OCI-LY7 (cell line): ENCODE measurements at regions not wholly inside any gene's neighbourhood (a gene's known extent, or its start where the extent isn't known, plus 50 kb on each side); places are given as distances from the start of the nearest gene placed in this dataset.

ENCODE experiments used
- BruUV-seq: library from RNA; stranded (reverse); fragments of 400-500 nt; replicated peaks from 2 replicates; lab custom pipeline; 2021; lab: Mats Ljungman, UMichigan
- CTCF ChIA-PET: fragments of 300-600 bp; sonication (Branson Sonifier 250); formaldehyde crosslinking; loops from one replicate; lab custom pipeline; 2022; ENCODE audit warnings: antibody characterized with exemption; ENCODE audit not compliant: unreplicated experiment; lab: Charles Lee
- POLR2A ChIA-PET: fragments of 300-600 bp; sonication (Branson Sonifier 250); formaldehyde crosslinking; loops from one replicate; lab custom pipeline; 2022; ENCODE audit warnings: antibody characterized with exemption; lab: Charles Lee
- DNase-seq: peaks from one replicate; pipeline ENCODE4 v3.0.0-alpha.2; 2015; ENCODE audit warnings: low spot score
- H2AFZ ChIP-seq: fragments of 200-600 bp; sonication (generic), shearing (Covaris generic); 2 replicates; pipeline ENCODE4 v1.6.1; 2014; ENCODE audit warnings: mild to moderate bottlenecking, antibody characterized with exemption, low read length, moderate library complexity
- H3K27ac ChIP-seq: fragments of 200-600 bp; sonication (generic); 2 replicates; pipeline ENCODE4 v1.5.1; 2014; ENCODE audit warnings: mixed run types, low read depth, mild to moderate bottlenecking, moderate library complexity, low read length, inconsistent platforms; ENCODE audit not compliant: poor library complexity, severe bottlenecking
- H3K36me3 ChIP-seq: fragments of 200-600 bp; sonication (generic); 2 replicates; pipeline ENCODE4 v1.6.1; 2014; ENCODE audit warnings: mild to moderate bottlenecking, antibody characterized with exemption, low read length, moderate library complexity, mixed read lengths; ENCODE audit not compliant: insufficient read depth
- H3K4me1 ChIP-seq: fragments of 200-600 bp; sonication (generic); 2 replicates; pipeline ENCODE4 v1.5.1; 2014; ENCODE audit warnings: mild to moderate bottlenecking, low read length; ENCODE audit not compliant: insufficient read depth, poor library complexity, severe bottlenecking
- H3K4me2 ChIP-seq: fragments of 200-600 bp; sonication (generic); 2 replicates; pipeline ENCODE4 v1.6.1; 2014; ENCODE audit warnings: mild to moderate bottlenecking, low read length
- H3K4me3 ChIP-seq: fragments of 200-600 bp; sonication (generic); 2 replicates; pipeline ENCODE4 v1.5.1; 2014; ENCODE audit warnings: mild to moderate bottlenecking, low read depth, low read length; ENCODE audit not compliant: poor library complexity, severe bottlenecking
- H3K79me2 ChIP-seq: fragments of 200-600 bp; sonication (generic); 2 replicates; pipeline ENCODE4 v1.6.1; 2016; ENCODE audit warnings: low read depth, mild to moderate bottlenecking, low read length, moderate library complexity, mixed read lengths; ENCODE audit not compliant: insufficient read depth
- H3K9me2 ChIP-seq: fragments of 200-600 bp; sonication (generic); 2 replicates; pipeline ENCODE4 v1.6.1; 2016; ENCODE audit warnings: mild to moderate bottlenecking, low read length, mixed read lengths; ENCODE audit not compliant: insufficient read depth
- H3K9me3 ChIP-seq: fragments of 200-600 bp; sonication (generic); 2 replicates; pipeline ENCODE4 v1.6.1; 2014; ENCODE audit warnings: mild to moderate bottlenecking, mixed run types, low read length, mixed read lengths
- H4K20me1 ChIP-seq: fragments of 200-600 bp; sonication (generic); 2 replicates; pipeline ENCODE4 v1.6.1; 2014; ENCODE audit warnings: mild to moderate bottlenecking, antibody characterized with exemption, low read length, moderate library complexity, mixed read lengths; ENCODE audit not compliant: insufficient read depth
- CTCF ChIP-seq: fragments of 200-600 bp; sonication (generic); conservative IDR thresholded peaks from 2 replicates; pipeline ENCODE4 v1.5.1; 2014; ENCODE audit warnings: mild to moderate bottlenecking, antibody characterized with exemption, low read length, moderate library complexity, mixed read lengths
- EZH2phosphoT487 ChIP-seq: fragments of 200-600 bp; sonication (generic); IDR thresholded peaks from 2 replicates; pipeline ENCODE4 v1.6.1; 2018; ENCODE audit warnings: low read depth, borderline replicate concordance, mild to moderate bottlenecking, mixed run types, antibody characterized with exemption, low read length, moderate library complexity, mixed read lengths
- intact Hi-C: fragments of 100-400 bp; cut with micrococcal nuclease; formaldehyde crosslinking; loops from one replicate; pipeline ENCODE4 v1.10.0; 2022; ENCODE audit not compliant: unreplicated experiment

GRCh38 chr6:97885325-97885724 lies 602.3 kb upstream of the MMS22L start:
- ChIA-PET CTCF (no interaction called here), POLR2A (no interaction called here)
- Histone ChIP-seq H3K36me3 (no peaks in the 10 kb centered on the region), H2AFZ (no peak overlapping the region), H3K9me3 (no peaks in the 10 kb centered on the region), H4K20me1 (no peaks in the 10 kb centered on the region), H3K4me1 (no peaks in the 10 kb centered on the region), H3K27ac (no peak overlapping the region), H3K79me2 (no peaks in the 10 kb centered on the region), H3K4me3 (no peak overlapping the region), H3K4me2 (no peak overlapping the region), H3K9me2 (no peaks in the 10 kb centered on the region)
- no peak for DNase-seq
- BruUV-seq, result no TSS peak
- intact Hi-C loops, result no loop called here
- TF ChIP-seq EZH2phosphoT487, result no peak
- TF ChIP-seq CTCF, result no peak

GRCh38 chr6:97885828-97886227 lies 602.8 kb upstream of the MMS22L start:
- Histone ChIP-seq H3K36me3 (no peaks in the 10 kb centered on the region), H2AFZ (no peak overlapping the region), H3K79me2 (no peaks in the 10 kb centered on the region), H3K9me3 (no peaks in the 10 kb centered on the region), H3K27ac (no peak overlapping the region), H3K4me1 (no peaks in the 10 kb centered on the region), H4K20me1 (no peaks in the 10 kb centered on the region), H3K4me3 (no peak overlapping the region), H3K9me2 (no peaks in the 10 kb centered on the region), H3K4me2 (no peak overlapping the region)
- intact Hi-C loops, result no loop called here
- ChIA-PET CTCF (interaction anchor here (0.6 kb wide), 1 partner anchor 412 kb away, joined by 3 read pairs; no protein-coding TSS in a partner anchor), POLR2A (interaction anchor here (0.7 to 0.8 kb wide), 2 partner anchors 9 to 25 kb away, joined by 3 read pairs; no protein-coding TSS in a partner anchor)
- BruUV-seq, result no TSS peak
- no peak for TF ChIP-seq EZH2phosphoT487
- TF ChIP-seq CTCF, result no peak
- DNase-seq, result no peak

- H3K4me1 ChIP-seq, result no peaks in the 10 kb centered on the region
These were observed 618.5 kb upstream of the MMS22L start for GRCh38 chr6:97901531-97901930.

More at GRCh38 chr6:97901531-97901930, 618.5 kb upstream of the MMS22L start:
- TF ChIP-seq EZH2phosphoT487 (no peak), CTCF (no peak)
- H3K36me3 ChIP-seq, result no peaks in the 10 kb centered on the region
- no peak for DNase-seq
- no peak overlapping the region for H3K4me3 ChIP-seq
- no peaks in the 10 kb centered on the region for H4K20me1 ChIP-seq
- intact Hi-C loops, result no loop called here
- no peak overlapping the region for H3K4me2 ChIP-seq
- no peak overlapping the region for H3K27ac ChIP-seq
- ChIA-PET CTCF (no interaction called here), POLR2A (interaction anchor here (0.8 kb wide), 1 partner anchor 9 kb away, joined by 3 read pairs; no protein-coding TSS in a partner anchor)
- no peak overlapping the region for H2AFZ ChIP-seq
- no TSS peak for BruUV-seq
- no peaks in the 10 kb centered on the region for H3K9me2 ChIP-seq
- no peaks in the 10 kb centered on the region for H3K79me2 ChIP-seq
- no peaks in the 10 kb centered on the region for H3K9me3 ChIP-seq
